GM23338 (cell line): ENCODE measurements at regions not wholly inside any gene's neighbourhood (a gene's known extent, or its start where the extent isn't known, plus 50 kb on each side); places are given as distances from the start of the nearest gene placed in this dataset.

Source experiments
- CREB1 ChIP-seq: fragments of 250-450 bp; sonication (Bioruptor Pico); IDR thresholded peaks from 2 replicates; pipeline ENCODE4 v1.5.0; 2020; ENCODE audit warnings: low read depth, mild to moderate bottlenecking, moderate library complexity
- CTCF ChIP-seq, 2 experiments: fragments of 200-600 bp in 1 of 2; sonication (generic) in 1 of 2; conservative IDR thresholded peaks; 2 replicates each; pipeline versions ENCODE4 v1.5.1 to v1.6.1; 2016 to 2017; ENCODE audit warnings: antibody characterized with exemption in 2 of 2, low read depth in 2 of 2, mild to moderate bottlenecking in 2 of 2, moderate library complexity in 1 of 2
- ETS1 ChIP-seq: IDR thresholded peaks from 2 replicates; pipeline ENCODE4 v1.6.1; 2016; ENCODE audit warnings: antibody characterized with exemption
- EZH2 ChIP-seq: fragments of 200-600 bp; sonication (generic); IDR thresholded peaks from one replicate; pipeline ENCODE4 v1.8.0; 2017; ENCODE audit warnings: antibody characterized with exemption, mild to moderate bottlenecking, low read depth; ENCODE audit not compliant: unreplicated experiment
- EZH2phosphoT487 ChIP-seq: fragments of 200-600 bp; sonication (generic); IDR thresholded peaks from one replicate; pipeline ENCODE4 v1.8.1; 2018; ENCODE audit warnings: antibody characterized with exemption; ENCODE audit not compliant: unreplicated experiment
- JUNB ChIP-seq: IDR thresholded peaks from one replicate; pipeline ENCODE4 v1.6.1; 2016; ENCODE audit warnings: antibody characterized with exemption; ENCODE audit not compliant: unreplicated experiment
- NANOG ChIP-seq: IDR thresholded peaks from 2 replicates; pipeline ENCODE4 v1.6.1; 2016; ENCODE audit warnings: antibody characterized with exemption, borderline replicate concordance
- POLR2AphosphoS5 ChIP-seq: IDR thresholded peaks from 2 replicates; pipeline ENCODE4 v1.6.1; 2016; ENCODE audit warnings: antibody characterized with exemption, low read depth
- REST ChIP-seq: IDR thresholded peaks from one replicate; pipeline ENCODE4 v1.6.1; 2018; ENCODE audit warnings: antibody characterized with exemption; ENCODE audit not compliant: unreplicated experiment
- STAT1 ChIP-seq: IDR thresholded peaks from one replicate; pipeline ENCODE4 v1.6.1; 2016; ENCODE audit warnings: antibody characterized with exemption; ENCODE audit not compliant: unreplicated experiment
- ZNF114 ChIP-seq: fragments of 250-450 bp; sonication (Bioruptor Pico); IDR thresholded peaks from 2 replicates; pipeline ENCODE4 v1.5.0; 2020; ENCODE audit warnings: mild to moderate bottlenecking, moderate library complexity
- ZNF331 ChIP-seq: fragments of 250-450 bp; sonication (Bioruptor Pico); IDR thresholded peaks from 2 replicates; pipeline ENCODE4 v1.5.0; 2020; ENCODE audit warnings: low read depth, mild to moderate bottlenecking, moderate library complexity

GRCh38 chr5:63323926-63324325 lies 638.3 kb downstream of the HTR1A start:
- TF ChIP-seq REST = no peak
- TF ChIP-seq EZH2phosphoT487 = no peak
- no peak for TF ChIP-seq EZH2
- no peak for TF ChIP-seq CTCF (conservative IDR thresholded peaks at IDR 0.05; ENCODE audit: low read depth in 2 of 2)
- no peak for TF ChIP-seq NANOG
- TF ChIP-seq JUNB = no peak
- TF ChIP-seq CREB1 (CRISPR knock-in tag) = no peak
- TF ChIP-seq POLR2AphosphoS5 = no peak
- no peak for TF ChIP-seq ZNF331
- TF ChIP-seq STAT1 = no peak
- TF ChIP-seq ETS1 = no peak
- no peak for TF ChIP-seq ZNF114 (CRISPR knock-in tag)
